Loucy (cell line): ENCODE measurements at regions not wholly inside any gene's neighbourhood (a gene's known extent, or its start where the extent isn't known, plus 50 kb on each side); places are given as distances from the start of the nearest gene placed in this dataset.

Source experiments
- H2AFZ ChIP-seq: fragments of 200-600 bp; sonication (generic); 2 replicates; pipeline ENCODE4 v1.6.0; 2016; ENCODE audit warnings: antibody characterized with exemption, mild to moderate bottlenecking, low read length, moderate library complexity
- H3F3A ChIP-seq: fragments of 200-600 bp; 2 replicates; pipeline ENCODE4 v1.6.0; 2016; ENCODE audit warnings: antibody characterized with exemption, low read depth, mild to moderate bottlenecking
- H3K27me3 ChIP-seq: fragments of 200-600 bp; sonication (generic); 2 replicates; pipeline ENCODE4 v1.6.1; 2014; ENCODE audit warnings: low read length, mild to moderate bottlenecking; ENCODE audit not compliant: insufficient read depth, poor library complexity, severe bottlenecking
- H3K36me3 ChIP-seq: fragments of 200-600 bp; sonication (generic); 2 replicates; pipeline ENCODE4 v1.6.1; 2016; ENCODE audit warnings: low read length; ENCODE audit not compliant: insufficient read depth
- H3K4me1 ChIP-seq: fragments of 200-600 bp; sonication (generic); 2 replicates; pipeline ENCODE4 v1.5.1; 2014; ENCODE audit warnings: low read length, mild to moderate bottlenecking; ENCODE audit not compliant: insufficient read depth, poor library complexity, severe bottlenecking
- H3K4me2 ChIP-seq: fragments of 200-600 bp; sonication (generic); 2 replicates; pipeline ENCODE4 v1.6.0; 2014; ENCODE audit warnings: antibody characterized with exemption, low read length, low read depth, mild to moderate bottlenecking; ENCODE audit not compliant: poor library complexity, severe bottlenecking
- H3K4me3 ChIP-seq: fragments of 200-600 bp; sonication (generic); 2 replicates; pipeline ENCODE4 v1.5.1; 2014; ENCODE audit warnings: low read length, mild to moderate bottlenecking, mixed read lengths; ENCODE audit not compliant: poor library complexity, severe bottlenecking
- H3K79me2 ChIP-seq: fragments of 200-600 bp; sonication (generic); 2 replicates; pipeline ENCODE4 v1.6.1; 2014; ENCODE audit warnings: low read length; ENCODE audit not compliant: insufficient read depth
- H3K9ac ChIP-seq: fragments of 200-600 bp; sonication (generic); 2 replicates; pipeline ENCODE4 v1.6.0; 2014; ENCODE audit warnings: mild to moderate bottlenecking, low read depth, low read length, moderate library complexity; ENCODE audit not compliant: poor library complexity, severe bottlenecking
- H3K9me2 ChIP-seq: fragments of 200-600 bp; sonication (generic); replicated peaks from 2 replicates; pipeline ENCODE4 v1.6.1; 2016; ENCODE audit warnings: low read depth, low read length, mixed read lengths
- H3K9me3 ChIP-seq: fragments of 200-600 bp; sonication (generic); 2 replicates; pipeline ENCODE4 v1.6.1; 2014; ENCODE audit warnings: mild to moderate bottlenecking, antibody characterized with exemption, low read length, low read depth; ENCODE audit not compliant: insufficient read depth
- H4K20me1 ChIP-seq: fragments of 200-600 bp; sonication (generic); 2 replicates; pipeline ENCODE4 v1.6.0; 2014; ENCODE audit warnings: antibody characterized with exemption, low read length, mild to moderate bottlenecking; ENCODE audit not compliant: insufficient read depth, poor library complexity, severe bottlenecking
- CTCF ChIP-seq: fragments of 200-600 bp; sonication (generic); conservative IDR thresholded peaks from 2 replicates; pipeline ENCODE4 v1.5.1; 2014; ENCODE audit warnings: mild to moderate bottlenecking, antibody characterized with exemption, low read length
- EZH2phosphoT487 ChIP-seq: fragments of 200-600 bp; IDR thresholded peaks from 2 replicates; pipeline ENCODE4 v1.6.1; 2018; ENCODE audit warnings: antibody characterized with exemption, mild to moderate bottlenecking, moderate library complexity, borderline replicate concordance

GRCh38 chr12:70060634-70061033, 182.6 kb upstream of the CNOT2 start:
- H3K79me2 ChIP-seq: no peaks in the 10 kb centered on the region
- H4K20me1 ChIP-seq: no peaks in the 10 kb centered on the region
- H3K4me3 ChIP-seq: no peak overlapping the region
- H3K36me3 ChIP-seq: no peaks in the 10 kb centered on the region
- no peak overlapping the region for H2AFZ ChIP-seq
- H3K9me2 ChIP-seq: no peaks in the 10 kb centered on the region
- H3K9ac ChIP-seq: no peak overlapping the region
- TF ChIP-seq CTCF: no peak
- no peak for TF ChIP-seq EZH2phosphoT487
- H3K9me3 ChIP-seq: no peaks in the 10 kb centered on the region
- H3F3A ChIP-seq: no peaks in the 10 kb centered on the region
- H3K27me3 ChIP-seq: no peaks in the 10 kb centered on the region
- no peak overlapping the region for H3K4me2 ChIP-seq
- no peaks in the 10 kb centered on the region for H3K4me1 ChIP-seq

DNA sequence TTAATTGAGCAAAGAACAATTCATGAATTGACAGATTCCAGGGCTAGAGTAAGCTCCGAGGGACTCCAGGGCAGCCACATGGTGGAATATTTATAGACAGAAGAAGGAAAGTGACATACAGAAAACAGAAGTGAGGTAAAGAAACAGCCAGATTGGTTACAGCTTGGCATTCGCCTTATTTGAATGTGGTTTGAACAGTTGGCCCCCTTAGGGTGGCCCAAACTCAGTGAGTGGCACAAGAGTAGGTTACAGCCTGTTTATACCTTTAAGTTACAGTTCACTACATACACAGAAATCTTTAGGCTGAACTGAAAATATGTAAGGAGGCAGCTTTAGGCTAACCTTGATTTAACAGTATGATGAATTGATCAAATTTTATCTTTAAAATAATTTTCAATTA, 174.5 kb upstream of the CNOT2 start:
- Histone ChIP-seq H3F3A (no peaks in the 10 kb centered on the region), H3K4me1 (peaks cover 13% of the 10 kb centered on the region), H3K27me3 (no peaks in the 10 kb centered on the region), H2AFZ (no peak overlapping the region), H3K79me2 (no peaks in the 10 kb centered on the region), H4K20me1 (no peaks in the 10 kb centered on the region), H3K4me3 (no peak overlapping the region), H3K4me2 (no peak overlapping the region), H3K9me2 (no peaks in the 10 kb centered on the region), H3K36me3 (no peaks in the 10 kb centered on the region), H3K9ac (no peak overlapping the region), H3K9me3 (no peaks in the 10 kb centered on the region)
- TF ChIP-seq CTCF (no peak), EZH2phosphoT487 (no peak)

GRCh38 chr12:70069221-70070105, 173.8 kb upstream of the CNOT2 start:
- Histone ChIP-seq H3K36me3 (no peaks in the 10 kb centered on the region), H3K9me3 (no peaks in the 10 kb centered on the region), H3K9ac (no peak overlapping the region), H3K9me2 (no peaks in the 10 kb centered on the region), H3K4me3 (no peak overlapping the region), H3K27me3 (no peaks in the 10 kb centered on the region), H3K79me2 (no peaks in the 10 kb centered on the region), H2AFZ (no peak overlapping the region), H3F3A (no peaks in the 10 kb centered on the region), H3K4me2 (no peak overlapping the region), H3K4me1 (peaks cover 19% of the 10 kb centered on the region), H4K20me1 (no peaks in the 10 kb centered on the region)
- TF ChIP-seq EZH2phosphoT487 (no peak), CTCF (no peak)
